GM10248 (cell line): ENCODE measurements at regions not wholly inside any gene's neighbourhood (a gene's known extent, or its start where the extent isn't known, plus 50 kb on each side); places are given as distances from the start of the nearest gene placed in this dataset.
"Not testable (repeated sequence)": the region's sequence is repeated elsewhere in the genome, so short reads cannot be mapped to it uniquely, and the experiment has no call there.

Experiments
- CTCF ChIA-PET: fragments of 300-600 bp; sonication (Branson Sonifier 250); formaldehyde crosslinking; extraction: SDS; loops from one replicate; lab custom pipeline; 2021; ENCODE audit warnings: antibody characterized with exemption; lab: Yijun Ruan, JAX
- POLR2A ChIA-PET: fragments of 350-650 bp; sonication (Branson Sonifier 250); formaldehyde crosslinking; extraction: SDS; loops from one replicate; lab custom pipeline; 2020; ENCODE audit warnings: antibody characterized with exemption; lab: Yijun Ruan, JAX
- DNase-seq: peaks from one replicate; pipeline ENCODE4 v3.0.0; 2012; ENCODE audit errors: extremely low spot score
- CTCF ChIP-seq: IDR thresholded peaks from 2 replicates; pipeline ENCODE4 v1.5.1; 2012; ENCODE audit warnings: mild to moderate bottlenecking, low read depth; ENCODE audit errors: extremely low read depth, missing control alignments, control extremely low read depth

- ChIA-PET CTCF (no interaction called here), POLR2A (no interaction called here)
- no peak for DNase-seq
- TF ChIP-seq CTCF, result no peak
These were observed 62.4 kb upstream of the PTPN1 start for GRCh38 chr20:50447817-50448216.

GRCh38 chr20:50448625-50449403, 61.4 kb upstream of the PTPN1 start:
- not testable (repeated sequence) for DNase-seq
- CTCF ChIA-PET, result interaction anchor here (2.2 kb wide), 1 partner anchor 15 kb away, joined by 7 read pairs; no protein-coding TSS in a partner anchor

GRCh38 chr20:50449738-50450492, 60.3 kb upstream of the PTPN1 start:
- DNase-seq, result peak; percentile 39
- TF ChIP-seq CTCF, result no peak
- POLR2A ChIA-PET, result no interaction called here
- CTCF ChIA-PET, result interaction anchor here (0.8 to 2.2 kb wide), 6 partner anchors 11 to 261 kb away, joined by 3 to 7 read pairs (median 5); no protein-coding TSS in a partner anchor

More at GRCh38 chr20:50448625-50449403, 61.4 kb upstream of the PTPN1 start:
- POLR2A ChIA-PET, result not testable (repeated sequence)

GRCh38 chr20:50450493-50450826, 59.7 kb upstream of the PTPN1 start:
- ChIA-PET POLR2A (no interaction called here), CTCF (interaction anchor here (1.0 to 2.2 kb wide), 6 partner anchors 11 to 262 kb away, joined by 3 to 7 read pairs (median 5); no protein-coding TSS in a partner anchor)
- DNase-seq, result no peak
- TF ChIP-seq CTCF, result no peak

GRCh38 chr20:50450881-50451752, 59.1 kb upstream of the PTPN1 start:
- CTCF ChIA-PET, result interaction anchor here (1.1 to 2.2 kb wide), 5 partner anchors 10 to 263 kb away, joined by 3 to 7 read pairs (median 6); no protein-coding TSS in a partner anchor
- POLR2A ChIA-PET, result no interaction called here
- DNase-seq, result peak; percentile 61
- TF ChIP-seq CTCF, result no peak

GRCh38 chr20:50451792-50452425, 58.3 kb upstream of the PTPN1 start:
- CTCF ChIA-PET, result interaction anchor here (0.8 to 2.1 kb wide), 4 partner anchors 9 to 274 kb away, joined by 3 to 7 read pairs (median 3); no protein-coding TSS in a partner anchor
- POLR2A ChIA-PET, result interaction anchor here (0.6 kb wide), 1 partner anchor 167 kb away, joined by 5 read pairs; no protein-coding TSS in a partner anchor
- DNase-seq, result not testable (repeated sequence)
